GM13976 (cell line): ENCODE measurements at regions not wholly inside any gene's neighbourhood (a gene's known extent, or its start where the extent isn't known, plus 50 kb on each side); places are given as distances from the start of the nearest gene placed in this dataset.

Experiments used
- DNase-seq: peaks from one replicate; pipeline ENCODE4 v3.0.0; 2012; ENCODE audit warnings: low spot score
- CTCF ChIP-seq: IDR thresholded peaks from 2 replicates; pipeline ENCODE4 v1.5.1; 2012; ENCODE audit warnings: borderline replicate concordance, mild to moderate bottlenecking; ENCODE audit not compliant: insufficient read depth; ENCODE audit errors: extremely low read depth, missing control alignments, control extremely low read depth
- in situ Hi-C: fragments of 300-500 bp; cut with MboI; formaldehyde crosslinking; loops from one replicate; pipeline ENCODE4 v1.12.0; 2022; ENCODE audit warnings: low sequenced_read_pairs, mixed read lengths, inconsistent platforms; ENCODE audit not compliant: unreplicated experiment

- no peak for TF ChIP-seq CTCF
- in situ Hi-C loops: no loop called here
These were observed 300.1 kb upstream of the LRRN1 start for GRCh38 chr3:3499012-3499562.

GRCh38 chr3:3495611-3496010 is 303.6 kb upstream of the LRRN1 start:
- in situ Hi-C loops: no loop called here
- no peak for TF ChIP-seq CTCF

More at GRCh38 chr3:3499012-3499562, 300.1 kb upstream of the LRRN1 start:
- DNase-seq: no peak

GRCh38 chr3:3476669-3477068 is 297.2 kb upstream of the CRBN start:
- no peak for TF ChIP-seq CTCF
- in situ Hi-C loops: no loop called here

More at GRCh38 chr3:3495611-3496010, 303.6 kb upstream of the LRRN1 start:
- DNase-seq: no peak

GRCh38 chr3:3468596-3468995 is 289.1 kb upstream of the CRBN start:
- in situ Hi-C loops: no loop called here
- no peak for DNase-seq
- no peak for TF ChIP-seq CTCF

More at GRCh38 chr3:3476669-3477068, 297.2 kb upstream of the CRBN start:
- DNase-seq: no peak

GRCh38 chr3:3464131-3464530 is 284.6 kb upstream of the CRBN start:
- TF ChIP-seq CTCF: no peak
- in situ Hi-C loops: no loop called here
- no peak for DNase-seq

GRCh38 chr3:3461317-3461716 is 281.8 kb upstream of the CRBN start:
- DNase-seq: no peak
- in situ Hi-C loops: no loop called here
- no peak for TF ChIP-seq CTCF
